Peyer's patch (tissue), 4 donors: ENCODE measurements at regions not wholly inside any gene's neighbourhood (a gene's known extent, or its start where the extent isn't known, plus 50 kb on each side); places are given as distances from the start of the nearest gene placed in this dataset.
"Not testable (repeated sequence)": the region's sequence is repeated elsewhere in the genome, so short reads cannot be mapped to it uniquely, and the experiment has no call there.

ENCODE experiments used
- DNase-seq, 3 donors: peaks; one replicate each; pipeline ENCODE4 v3.0.0-alpha.2; 2017 to 2019
- H3K27ac ChIP-seq, 4 donors: fragments of 200-600 bp; sonication (generic); one replicate each; pipeline ENCODE4 v1.5.1; 2016 to 2019
- H3K27me3 ChIP-seq, 2 donors: fragments of 200-600 bp; sonication (generic); one replicate each; pipeline ENCODE4 v1.5.1; 2019
- H3K36me3 ChIP-seq, 3 donors: fragments of 200-600 bp; sonication (generic); one replicate each; pipeline ENCODE4 v1.5.1; 2016 to 2019
- H3K4me1 ChIP-seq, 4 donors: fragments of 200-600 bp; sonication (generic); one replicate each; pipeline ENCODE4 v1.5.1; 2016 to 2019
- H3K4me3 ChIP-seq, 4 donors: fragments of 200-600 bp; sonication (generic); 1 replicate in 3 of 4; 2 replicates in 1 of 4; pipeline ENCODE4 v1.5.1; 2016 to 2019; ENCODE audit warnings: mild to moderate bottlenecking in 1 of 4
- H3K9me3 ChIP-seq, 4 donors: fragments of 200-600 bp; sonication (generic); one replicate each; pipeline ENCODE4 v1.5.1; 2016 to 2019; ENCODE audit warnings: mild to moderate bottlenecking in 1 of 4
- POLR2A ChIP-seq, 2 donors: fragments of 450-650 bp; IDR thresholded peaks; one replicate each; pipeline ENCODE4 v1.5.1; 2017; ENCODE audit warnings: antibody characterized with exemption in 2 of 2, mild to moderate bottlenecking in 2 of 2, moderate library complexity in 2 of 2
- TF ChIP-seq, protein P1 (sequence below), 6 experiments: fragments of 450-650 bp in 4 of 6; fragments of 200-600 bp in 2 of 6; sonication (generic) in 1 of 6; IDR thresholded peaks; one replicate each; pipeline ENCODE4 v1.5.1; 2017 to 2019; ENCODE audit warnings: antibody characterized with exemption in 6 of 6, mild to moderate bottlenecking in 3 of 6, moderate library complexity in 1 of 6

DNA sequence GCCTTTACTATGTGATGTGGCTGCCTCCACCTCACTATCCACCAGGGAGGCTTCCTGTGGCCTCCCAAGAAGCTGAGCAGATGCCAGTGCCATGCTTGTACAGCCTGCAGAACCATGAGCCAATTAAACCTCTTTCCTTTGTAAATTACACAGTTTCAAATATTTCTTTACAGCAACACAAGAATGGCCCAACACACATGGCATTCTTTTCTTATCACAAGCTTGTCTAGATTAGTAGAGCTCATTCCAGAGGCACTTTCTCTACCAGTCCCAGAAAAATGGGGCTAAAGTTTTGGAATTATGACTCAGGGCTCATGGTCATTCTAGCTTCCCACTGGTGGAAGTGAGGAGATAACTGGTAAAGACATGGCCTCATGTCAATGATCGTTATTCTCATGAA is 655.2 kb downstream of the LMO4 start:
- TF ChIP-seq POLR2A (IDR thresholded peaks at IDR 0.05): no peak
- TF ChIP-seq, protein P1, sequence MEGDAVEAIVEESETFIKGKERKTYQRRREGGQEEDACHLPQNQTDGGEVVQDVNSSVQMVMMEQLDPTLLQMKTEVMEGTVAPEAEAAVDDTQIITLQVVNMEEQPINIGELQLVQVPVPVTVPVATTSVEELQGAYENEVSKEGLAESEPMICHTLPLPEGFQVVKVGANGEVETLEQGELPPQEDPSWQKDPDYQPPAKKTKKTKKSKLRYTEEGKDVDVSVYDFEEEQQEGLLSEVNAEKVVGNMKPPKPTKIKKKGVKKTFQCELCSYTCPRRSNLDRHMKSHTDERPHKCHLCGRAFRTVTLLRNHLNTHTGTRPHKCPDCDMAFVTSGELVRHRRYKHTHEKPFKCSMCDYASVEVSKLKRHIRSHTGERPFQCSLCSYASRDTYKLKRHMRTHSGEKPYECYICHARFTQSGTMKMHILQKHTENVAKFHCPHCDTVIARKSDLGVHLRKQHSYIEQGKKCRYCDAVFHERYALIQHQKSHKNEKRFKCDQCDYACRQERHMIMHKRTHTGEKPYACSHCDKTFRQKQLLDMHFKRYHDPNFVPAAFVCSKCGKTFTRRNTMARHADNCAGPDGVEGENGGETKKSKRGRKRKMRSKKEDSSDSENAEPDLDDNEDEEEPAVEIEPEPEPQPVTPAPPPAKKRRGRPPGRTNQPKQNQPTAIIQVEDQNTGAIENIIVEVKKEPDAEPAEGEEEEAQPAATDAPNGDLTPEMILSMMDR (IDR thresholded peaks at IDR 0.05): no peak
- no peaks in the 10 kb centered on the region for H3K36me3 ChIP-seq
- no peaks in the 10 kb centered on the region for H3K4me1 ChIP-seq
- no peaks in the 10 kb centered on the region for H3K27me3 ChIP-seq
- no peak for DNase-seq
- no peak overlapping the region for H3K27ac ChIP-seq
- no peaks in the 10 kb centered on the region for H3K9me3 ChIP-seq
- H3K4me3 ChIP-seq: no peak overlapping the region

DNA sequence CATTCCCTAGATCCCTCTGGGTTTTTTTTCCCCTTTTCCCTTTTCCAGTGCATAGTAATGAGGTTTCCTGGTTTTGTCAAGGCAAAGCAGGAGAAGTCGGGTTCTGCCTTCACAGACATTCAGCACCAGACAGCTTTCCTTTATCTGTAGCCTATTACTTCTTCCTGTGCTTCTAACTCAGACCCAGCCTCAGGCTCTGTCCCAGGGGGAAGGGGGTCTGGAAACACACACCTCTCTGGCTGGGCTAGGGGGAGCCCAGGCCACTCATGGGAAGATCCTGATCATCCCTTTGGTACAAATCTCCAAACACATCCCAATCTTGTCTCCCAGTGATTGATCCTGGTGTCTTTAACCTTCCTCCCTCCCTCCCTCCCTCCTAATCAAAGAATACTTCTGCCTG is 656.4 kb downstream of the LMO4 start:
- TF ChIP-seq, protein P1 (IDR thresholded peaks at IDR 0.05): no peak
- H3K27ac ChIP-seq: no peak overlapping the region
- H3K4me3 ChIP-seq: no peak overlapping the region
- H3K4me1 ChIP-seq: no peaks in the 10 kb centered on the region
- no peaks in the 10 kb centered on the region for H3K9me3 ChIP-seq
- no peaks in the 10 kb centered on the region for H3K27me3 ChIP-seq
- H3K36me3 ChIP-seq: no peaks in the 10 kb centered on the region
- DNase-seq: no peak

DNA sequence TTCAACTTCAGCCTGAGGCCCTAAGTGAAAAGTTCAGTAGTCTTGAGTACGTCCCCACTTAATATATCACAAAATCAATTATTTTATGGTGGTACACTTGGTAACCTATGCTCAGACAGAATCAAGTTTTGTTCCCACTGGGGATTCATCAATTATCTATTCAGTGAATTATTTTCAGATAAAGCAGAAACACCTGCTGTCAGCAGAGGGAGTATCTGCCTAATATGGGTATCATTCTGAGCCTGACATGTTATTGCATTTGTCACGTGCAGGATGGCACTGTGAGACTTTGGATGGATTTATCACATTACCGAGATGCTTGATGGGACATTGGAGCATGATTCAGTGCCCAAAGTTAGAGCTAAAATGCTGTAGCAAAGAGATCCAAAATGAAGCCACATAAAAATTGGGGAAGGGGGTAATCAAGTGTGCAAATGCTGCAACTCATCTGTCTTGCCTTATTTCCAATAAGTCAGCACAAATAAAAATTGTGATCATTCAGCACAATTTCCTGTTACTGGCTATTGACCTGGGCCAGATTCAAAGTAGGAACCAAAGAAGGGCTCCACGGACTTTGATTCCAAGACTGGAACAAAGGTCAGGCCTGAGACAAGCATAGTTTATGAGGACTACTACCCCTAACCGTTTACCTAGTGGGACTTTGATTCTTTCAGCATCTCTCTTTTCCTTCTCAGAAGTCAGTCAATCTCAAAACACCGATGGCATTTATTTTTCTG is 657.6 kb downstream of the LMO4 start:
- H3K27ac ChIP-seq: no peak overlapping the region
- no peaks in the 10 kb centered on the region for H3K27me3 ChIP-seq
- peak in 1 of 3 donors; percentile 57 for DNase-seq
- TF ChIP-seq, protein P1 (IDR thresholded peaks at IDR 0.05): peak in 3 of 6 experiments; percentile 38 to 52 (median 50)
- no peak for TF ChIP-seq POLR2A (IDR thresholded peaks at IDR 0.05)
- no peaks in the 10 kb centered on the region for H3K4me1 ChIP-seq
- H3K36me3 ChIP-seq: no peaks in the 10 kb centered on the region
- no peaks in the 10 kb centered on the region for H3K9me3 ChIP-seq
- no peak overlapping the region for H3K4me3 ChIP-seq

DNA sequence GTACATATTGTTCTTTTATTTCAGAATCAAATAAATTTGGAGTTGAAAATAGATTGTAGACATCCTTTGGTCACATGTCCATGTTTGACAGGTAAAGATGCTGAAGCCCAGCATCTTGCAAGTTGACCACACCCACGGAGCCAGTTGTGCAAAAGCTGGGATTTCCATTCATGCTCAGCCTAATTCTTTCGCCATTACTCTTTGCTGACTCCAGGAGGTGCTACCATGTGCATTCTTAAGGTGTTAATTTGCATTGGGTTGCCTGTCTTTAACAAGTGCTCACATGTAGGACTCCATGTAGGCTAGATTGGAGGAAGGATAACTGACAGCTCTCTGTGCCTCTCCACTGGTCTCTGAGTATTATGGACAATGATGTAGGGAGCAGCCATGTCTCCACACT is 660.7 kb downstream of the LMO4 start:
- Histone ChIP-seq H3K4me3 (no peak overlapping the region), H3K36me3 (no peaks in the 10 kb centered on the region), H3K9me3 (no peaks in the 10 kb centered on the region), H3K27me3 (no peaks in the 10 kb centered on the region), H3K4me1 (no peaks in the 10 kb centered on the region), H3K27ac (no peak overlapping the region)
- no peak for TF ChIP-seq POLR2A (IDR thresholded peaks at IDR 0.05)
- TF ChIP-seq, protein P1 (IDR thresholded peaks at IDR 0.05): no peak
- DNase-seq: no peak

DNA sequence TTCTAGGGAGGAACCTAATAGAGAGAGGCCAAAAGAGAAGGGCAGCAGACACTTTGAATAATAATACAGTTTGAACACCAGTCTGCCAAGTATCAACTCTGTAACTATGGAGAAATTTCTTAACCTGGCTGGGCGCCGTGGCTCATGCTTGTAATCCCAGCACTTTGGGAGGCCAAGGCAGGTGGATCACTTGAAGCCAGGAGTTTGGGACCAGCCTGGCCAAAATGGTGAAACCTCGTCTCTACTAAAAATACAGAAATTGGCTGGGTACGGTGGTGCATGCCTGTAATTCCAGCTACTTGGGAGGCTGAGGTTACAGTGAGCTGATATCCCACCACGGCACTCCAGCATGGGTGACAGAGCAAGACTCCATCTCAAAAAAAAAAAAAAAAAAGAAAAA is 663.9 kb downstream of the LMO4 start:
- not testable (repeated sequence) for DNase-seq, H3K27ac ChIP-seq, H3K36me3 ChIP-seq, H3K4me1 ChIP-seq, H3K27me3 ChIP-seq, H3K9me3 ChIP-seq, H3K4me3 ChIP-seq

DNA sequence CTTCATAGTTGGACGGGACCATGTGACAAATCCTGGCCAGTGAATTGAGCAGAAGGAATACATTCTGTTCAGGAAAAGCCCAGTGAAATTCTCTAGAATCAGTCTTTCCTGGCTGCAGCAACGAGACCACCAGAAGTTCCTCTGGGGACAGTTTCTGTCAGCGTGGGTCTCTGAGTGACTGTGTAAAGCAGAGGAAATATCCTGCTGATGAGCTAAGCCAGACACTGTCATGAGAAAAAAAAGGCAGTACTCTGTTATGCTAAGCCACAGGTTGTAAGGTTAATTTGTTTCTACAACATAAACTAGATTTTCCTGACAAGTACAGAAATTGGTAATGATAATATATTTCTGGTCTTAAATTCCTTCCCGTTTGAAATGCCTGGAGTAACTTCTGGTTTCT is 664.4 kb downstream of the LMO4 start:
- TF ChIP-seq, protein P1 (IDR thresholded peaks at IDR 0.05): no peak
- no peak for TF ChIP-seq POLR2A (IDR thresholded peaks at IDR 0.05)
- no peaks in the 10 kb centered on the region for H3K36me3 ChIP-seq
- H3K9me3 ChIP-seq: no peaks in the 10 kb centered on the region
- no peak for DNase-seq
- H3K4me1 ChIP-seq: no peaks in the 10 kb centered on the region
- H3K27me3 ChIP-seq: no peaks in the 10 kb centered on the region
- H3K27ac ChIP-seq: no peak overlapping the region
- no peak overlapping the region for H3K4me3 ChIP-seq
